Esophagus squamous epithelium (tissue), 5 donors: ENCODE measurements at regions not wholly inside any gene's neighbourhood (a gene's known extent, or its start where the extent isn't known, plus 50 kb on each side); places are given as distances from the start of the nearest gene placed in this dataset.

ENCODE experiments used
- DNase-seq: peaks from one replicate; lab custom pipeline; 2025; lab: John Stamatoyannopoulos, UW
- H3K27ac ChIP-seq, 4 donors: fragments of 200-600 bp; sonication (generic); one replicate each; pipeline ENCODE4 v1.5.1; 2016 to 2019; ENCODE audit warnings: mild to moderate bottlenecking in 1 of 4
- H3K27me3 ChIP-seq, 4 donors: fragments of 200-600 bp; sonication (generic); 1 replicate in 3 of 4; 2 replicates in 1 of 4; pipeline versions ENCODE4 v1.5.1 to v1.6.0; 2017 to 2021; ENCODE audit warnings: antibody characterized with exemption in 1 of 4
- H3K36me3 ChIP-seq, 3 donors: fragments of 200-600 bp; sonication (generic); one replicate each; pipeline ENCODE4 v1.5.1; 2016 to 2019
- H3K4me1 ChIP-seq, 3 donors: fragments of 200-600 bp; sonication (generic); one replicate each; pipeline ENCODE4 v1.5.1; 2017 to 2019
- H3K4me3 ChIP-seq, 4 donors: fragments of 200-600 bp; sonication (generic); 1 replicate in 3 of 4; 2 replicates in 1 of 4; pipeline ENCODE4 v1.5.1; 2016 to 2019; ENCODE audit warnings: mild to moderate bottlenecking in 2 of 4, moderate library complexity in 1 of 4
- H3K9me3 ChIP-seq, 3 donors: fragments of 200-600 bp; sonication (generic); one replicate each; pipeline ENCODE4 v1.5.1; 2016 to 2019
- CTCF ChIP-seq, 6 experiments: fragments of 450-650 bp in 4 of 6; fragments of 200-600 bp in 2 of 6; sonication (generic) in 2 of 6; IDR thresholded peaks; one replicate each; pipeline ENCODE4 v1.5.1; 2016 to 2019; ENCODE audit warnings: antibody characterized with exemption in 6 of 6, mild to moderate bottlenecking in 4 of 6, moderate library complexity in 4 of 6
- POLR2A ChIP-seq, 4 donors: fragments of 450-650 bp; IDR thresholded peaks; one replicate each; pipeline ENCODE4 v1.6.1; 2017; ENCODE audit warnings: antibody characterized with exemption in 4 of 4, mild to moderate bottlenecking in 4 of 4, moderate library complexity in 3 of 4
- WGBS, 2 donors: methylation state at CpG; one replicate each; pipeline ENCODE4 v1.1.5; 2018; 5-methylcytosine and 5-hydroxymethylcytosine counted together
- intact Hi-C: fragments of 100-400 bp; cut with DNase I; formaldehyde crosslinking; loops from one replicate; pipeline ENCODE4 v1.15.0; 2022
- donor health status: DM: yes; HTN: yes; CAD: no.

- Histone ChIP-seq H3K4me1 (peaks cover 2 to 52% (median 18%) of the 10 kb centered on the region in 3 donors), H3K4me3 (peak overlapping the region in 3 of 4 donors; percentile 16 to 54 (median 21)), H3K27ac (peak overlapping the region; percentile 68 to 91 (median 87)), H3K27me3 (no peaks in the 10 kb centered on the region), H3K36me3 (no peaks in the 10 kb centered on the region), H3K9me3 (no peaks in the 10 kb centered on the region)
- intact Hi-C loops: no loop called here
- no peak for DNase-seq
- 35 to 43% methylated on average over 7 to 9 of the region's 9 CpGs for WGBS, 2 donors
- TF ChIP-seq CTCF (IDR thresholded peaks at IDR 0.05): no peak
- TF ChIP-seq POLR2A (IDR thresholded peaks at IDR 0.05): peak in 2 of 4 donors; percentile 58 to 63
Measured at GRCh38 chr9:130780865-130781504, 54.1 kb upstream of the ABL1 start.

DNA sequence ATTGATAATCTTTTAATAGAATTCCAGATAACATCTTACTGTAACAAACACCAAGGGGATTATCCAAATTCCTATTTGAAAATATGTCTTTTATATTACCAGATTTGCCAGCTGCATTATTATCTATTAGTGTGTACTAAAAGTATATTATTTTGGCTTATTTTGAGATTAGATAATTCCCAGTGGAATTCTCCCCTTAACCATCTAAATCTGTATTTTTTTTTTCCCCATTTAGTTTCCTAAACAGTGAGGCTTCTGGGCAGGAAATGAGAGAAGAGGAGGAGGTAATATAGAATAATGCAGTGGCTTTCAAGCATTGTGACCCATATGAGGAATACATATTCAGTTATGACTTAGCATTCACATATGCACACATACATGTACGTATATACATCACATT, 53.5 kb upstream of the ABL1 start:
- DNase-seq: no peak
- Histone ChIP-seq H3K4me1 (peaks cover 5 to 52% (median 18%) of the 10 kb centered on the region in 3 donors), H3K36me3 (no peaks in the 10 kb centered on the region), H3K4me3 (no peak overlapping the region), H3K9me3 (no peaks in the 10 kb centered on the region), H3K27ac (peak overlapping the region; percentile 19 to 91 (median 87)), H3K27me3 (no peaks in the 10 kb centered on the region)
- TF ChIP-seq CTCF (IDR thresholded peaks at IDR 0.05) (no peak), POLR2A (IDR thresholded peaks at IDR 0.05) (no peak)
- intact Hi-C loops: no loop called here
- WGBS, 2 donors: 57 to 81% methylated on average over 1 of the region's 1 CpG

- Histone ChIP-seq H3K9me3 (no peaks in the 10 kb centered on the region), H3K36me3 (no peaks in the 10 kb centered on the region), H3K4me3 (no peak overlapping the region), H3K4me1 (peaks cover 5 to 52% (median 18%) of the 10 kb centered on the region in 3 donors), H3K27ac (peak overlapping the region in 3 of 4 donors; percentile 85 to 91 (median 89)), H3K27me3 (no peaks in the 10 kb centered on the region)
- intact Hi-C loops: no loop called here
- WGBS, 2 donors: 63 to 66% methylated on average over 4 of the region's 4 CpGs
- no peak for DNase-seq
- TF ChIP-seq POLR2A (IDR thresholded peaks at IDR 0.05): no peak
- no peak for TF ChIP-seq CTCF (IDR thresholded peaks at IDR 0.05)
Measured at GRCh38 chr9:130782886-130783530, 52.0 kb upstream of the ABL1 start.

DNA sequence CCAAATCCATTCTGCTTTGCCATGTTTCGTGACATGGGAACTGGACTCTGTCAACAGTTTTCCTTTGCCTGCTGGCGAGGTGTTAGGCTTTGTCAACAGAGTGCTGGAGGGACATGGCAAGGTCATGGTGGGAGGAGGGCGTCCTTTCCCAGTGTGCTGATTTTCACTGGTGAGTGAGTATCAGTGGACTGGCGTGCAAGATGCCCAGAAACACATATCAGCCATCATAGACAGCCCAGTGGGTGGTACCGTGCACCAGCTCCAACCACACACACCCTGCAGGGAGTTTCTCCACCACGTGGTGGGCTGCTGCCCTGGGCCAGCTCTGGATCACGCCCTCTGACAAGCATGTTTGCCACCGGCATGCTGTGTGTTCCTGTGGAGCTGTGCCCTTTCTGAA, 50.0 kb upstream of the ABL1 start:
- intact Hi-C loops: no loop called here
- WGBS, 2 donors: 88 to 95% methylated on average over 2 to 6 of the region's 8 CpGs
- H3K4me3 ChIP-seq: no peak overlapping the region
- H3K4me1 ChIP-seq: peaks cover 5 to 33% (median 15%) of the 10 kb centered on the region in 3 donors
- TF ChIP-seq POLR2A (IDR thresholded peaks at IDR 0.05) (no peak), CTCF (IDR thresholded peaks at IDR 0.05) (no peak)
- no peak for DNase-seq
- H3K27me3 ChIP-seq: no peaks in the 10 kb centered on the region
- no peaks in the 10 kb centered on the region for H3K36me3 ChIP-seq
- H3K9me3 ChIP-seq: peaks cover 0 to 14% (median 6%) of the 10 kb centered on the region in 3 donors
- no peak overlapping the region for H3K27ac ChIP-seq
